HG03039 (cell line): ENCODE measurements at regions not wholly inside any gene's neighbourhood (a gene's known extent, or its start where the extent isn't known, plus 50 kb on each side); places are given as distances from the start of the nearest gene placed in this dataset.

Experiments
- ATAC-seq: cut with Tn5 transposase; IDR thresholded peaks from one replicate; pipeline ENCODE4 v1.9.1; 2021; ENCODE audit warnings: mild to moderate bottlenecking, moderate library complexity; ENCODE audit not compliant: unreplicated experiment

GRCh38 chr2:23231865-23232264 lies 153.1 kb upstream of the KLHL29 start:
- ATAC-seq = no peak

- ATAC-seq = no peak
These were observed 149.7 kb upstream of the KLHL29 start for GRCh38 chr2:23235292-23235691.

- ATAC-seq = no peak
These were observed 149.2 kb upstream of the KLHL29 start for GRCh38 chr2:23235736-23236135.

GRCh38 chr2:23237147-23237546 lies 147.8 kb upstream of the KLHL29 start:
- no peak for ATAC-seq

GRCh38 chr2:23238011-23238657 lies 146.8 kb upstream of the KLHL29 start:
- ATAC-seq = no peak

GRCh38 chr2:23239374-23239773 lies 145.6 kb upstream of the KLHL29 start:
- ATAC-seq = no peak

- no peak for ATAC-seq
These were observed 143.9 kb upstream of the KLHL29 start for GRCh38 chr2:23241121-23241520.

- no peak for ATAC-seq
These were observed 143.3 kb upstream of the KLHL29 start for GRCh38 chr2:23241611-23242245.

GRCh38 chr2:23243073-23243659 lies 141.8 kb upstream of the KLHL29 start:
- ATAC-seq = no peak

GRCh38 chr2:23244617-23245016 lies 140.4 kb upstream of the KLHL29 start:
- ATAC-seq = no peak

- ATAC-seq = no peak
These were observed 137.8 kb upstream of the KLHL29 start for GRCh38 chr2:23246992-23247683.

- ATAC-seq = no peak
These were observed 136.3 kb upstream of the KLHL29 start for GRCh38 chr2:23248667-23249066.

GRCh38 chr2:23249348-23249747 lies 135.6 kb upstream of the KLHL29 start:
- ATAC-seq = no peak

GRCh38 chr2:23250371-23250770 lies 134.6 kb upstream of the KLHL29 start:
- no peak for ATAC-seq

- ATAC-seq = no peak
These were observed 128.3 kb upstream of the KLHL29 start for GRCh38 chr2:23256643-23257042.

GRCh38 chr2:23260621-23261020 lies 124.4 kb upstream of the KLHL29 start:
- no peak for ATAC-seq

- no peak for ATAC-seq
These were observed 116.3 kb upstream of the KLHL29 start for GRCh38 chr2:23268467-23269263.

GRCh38 chr2:23269747-23270146 lies 115.2 kb upstream of the KLHL29 start:
- no peak for ATAC-seq

- no peak for ATAC-seq
These were observed 114.2 kb upstream of the KLHL29 start for GRCh38 chr2:23270810-23271209.

- ATAC-seq = no peak
These were observed 113.7 kb upstream of the KLHL29 start for GRCh38 chr2:23271230-23271629.

GRCh38 chr2:23273786-23274185 lies 111.2 kb upstream of the KLHL29 start:
- no peak for ATAC-seq
